GM10248 (cell line): ENCODE measurements at regions not wholly inside any gene's neighbourhood (a gene's known extent, or its start where the extent isn't known, plus 50 kb on each side); places are given as distances from the start of the nearest gene placed in this dataset.

Experiments used
- CTCF ChIA-PET: fragments of 300-600 bp; sonication (Branson Sonifier 250); formaldehyde crosslinking; extraction: SDS; loops from one replicate; lab custom pipeline; 2021; ENCODE audit warnings: antibody characterized with exemption; lab: Yijun Ruan, JAX
- POLR2A ChIA-PET: fragments of 350-650 bp; sonication (Branson Sonifier 250); formaldehyde crosslinking; extraction: SDS; loops from one replicate; lab custom pipeline; 2020; ENCODE audit warnings: antibody characterized with exemption; lab: Yijun Ruan, JAX
- DNase-seq: peaks from one replicate; pipeline ENCODE4 v3.0.0; 2012; ENCODE audit errors: extremely low spot score
- TF ChIP-seq, protein P1 (sequence below): IDR thresholded peaks from 2 replicates; pipeline ENCODE4 v1.5.1; 2012; ENCODE audit warnings: mild to moderate bottlenecking, low read depth; ENCODE audit errors: extremely low read depth, missing control alignments, control extremely low read depth

DNA sequence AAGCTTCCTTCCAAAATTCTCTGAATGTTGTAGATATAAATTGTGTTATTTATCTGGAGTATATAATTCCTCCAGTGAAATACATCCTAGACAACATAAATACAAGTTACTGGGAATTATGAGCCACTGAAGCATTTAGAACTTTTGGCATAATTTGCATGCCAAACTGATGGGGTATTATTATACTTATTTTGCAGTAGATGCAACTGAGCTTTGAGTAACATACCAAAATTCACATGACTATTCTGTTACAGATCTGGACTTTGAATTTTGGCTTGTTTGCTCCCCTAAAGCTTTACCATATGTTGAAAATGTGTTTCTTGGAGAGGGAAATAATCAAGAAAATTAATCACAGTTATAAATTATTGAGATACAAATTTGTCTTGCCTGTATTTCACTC, 372.5 kb downstream of the CDH11 start:
- POLR2A ChIA-PET, result no interaction called here
- DNase-seq, result no peak
- TF ChIP-seq, protein P1, sequence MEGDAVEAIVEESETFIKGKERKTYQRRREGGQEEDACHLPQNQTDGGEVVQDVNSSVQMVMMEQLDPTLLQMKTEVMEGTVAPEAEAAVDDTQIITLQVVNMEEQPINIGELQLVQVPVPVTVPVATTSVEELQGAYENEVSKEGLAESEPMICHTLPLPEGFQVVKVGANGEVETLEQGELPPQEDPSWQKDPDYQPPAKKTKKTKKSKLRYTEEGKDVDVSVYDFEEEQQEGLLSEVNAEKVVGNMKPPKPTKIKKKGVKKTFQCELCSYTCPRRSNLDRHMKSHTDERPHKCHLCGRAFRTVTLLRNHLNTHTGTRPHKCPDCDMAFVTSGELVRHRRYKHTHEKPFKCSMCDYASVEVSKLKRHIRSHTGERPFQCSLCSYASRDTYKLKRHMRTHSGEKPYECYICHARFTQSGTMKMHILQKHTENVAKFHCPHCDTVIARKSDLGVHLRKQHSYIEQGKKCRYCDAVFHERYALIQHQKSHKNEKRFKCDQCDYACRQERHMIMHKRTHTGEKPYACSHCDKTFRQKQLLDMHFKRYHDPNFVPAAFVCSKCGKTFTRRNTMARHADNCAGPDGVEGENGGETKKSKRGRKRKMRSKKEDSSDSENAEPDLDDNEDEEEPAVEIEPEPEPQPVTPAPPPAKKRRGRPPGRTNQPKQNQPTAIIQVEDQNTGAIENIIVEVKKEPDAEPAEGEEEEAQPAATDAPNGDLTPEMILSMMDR, result no peak
- CTCF ChIA-PET, result no interaction called here

DNA sequence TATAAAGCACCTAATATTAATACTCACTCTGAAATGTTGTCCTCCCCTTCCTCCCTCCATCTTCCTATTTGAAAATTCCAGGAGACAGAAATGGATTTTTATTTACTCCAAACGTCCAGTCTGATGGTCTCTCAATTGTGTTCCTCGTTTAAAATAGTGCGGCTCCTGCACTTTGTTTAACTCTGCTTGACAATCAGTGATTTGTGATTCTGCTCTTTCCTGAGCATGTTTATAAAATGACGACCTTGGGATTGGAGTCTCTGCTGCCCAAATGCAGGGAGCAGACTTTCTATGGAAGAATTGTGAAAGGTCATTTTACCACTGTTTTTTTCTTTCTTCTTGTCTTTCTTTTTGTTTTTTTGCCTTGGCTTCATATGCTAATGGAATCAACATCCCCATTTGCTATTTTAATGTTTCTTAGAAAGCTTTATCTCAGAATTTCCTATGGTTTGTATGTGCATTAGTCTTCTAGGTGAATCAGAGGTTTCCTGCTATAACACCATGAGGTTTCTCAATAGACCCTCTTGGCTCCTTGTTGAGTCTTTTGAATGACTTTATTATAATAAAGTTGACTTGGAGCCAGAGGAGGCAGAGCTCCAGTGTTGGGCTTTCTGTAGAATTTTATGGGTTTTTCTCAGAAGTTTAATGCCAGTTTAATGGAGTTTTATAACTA, 376.5 kb downstream of the CDH11 start:
- no peak for DNase-seq
- CTCF ChIA-PET, result interaction anchor here (1.1 kb wide), 1 partner anchor 44 kb away, joined by 3 read pairs; no protein-coding TSS in a partner anchor
- TF ChIP-seq, protein P1, result no peak
- POLR2A ChIA-PET, result no interaction called here

DNA sequence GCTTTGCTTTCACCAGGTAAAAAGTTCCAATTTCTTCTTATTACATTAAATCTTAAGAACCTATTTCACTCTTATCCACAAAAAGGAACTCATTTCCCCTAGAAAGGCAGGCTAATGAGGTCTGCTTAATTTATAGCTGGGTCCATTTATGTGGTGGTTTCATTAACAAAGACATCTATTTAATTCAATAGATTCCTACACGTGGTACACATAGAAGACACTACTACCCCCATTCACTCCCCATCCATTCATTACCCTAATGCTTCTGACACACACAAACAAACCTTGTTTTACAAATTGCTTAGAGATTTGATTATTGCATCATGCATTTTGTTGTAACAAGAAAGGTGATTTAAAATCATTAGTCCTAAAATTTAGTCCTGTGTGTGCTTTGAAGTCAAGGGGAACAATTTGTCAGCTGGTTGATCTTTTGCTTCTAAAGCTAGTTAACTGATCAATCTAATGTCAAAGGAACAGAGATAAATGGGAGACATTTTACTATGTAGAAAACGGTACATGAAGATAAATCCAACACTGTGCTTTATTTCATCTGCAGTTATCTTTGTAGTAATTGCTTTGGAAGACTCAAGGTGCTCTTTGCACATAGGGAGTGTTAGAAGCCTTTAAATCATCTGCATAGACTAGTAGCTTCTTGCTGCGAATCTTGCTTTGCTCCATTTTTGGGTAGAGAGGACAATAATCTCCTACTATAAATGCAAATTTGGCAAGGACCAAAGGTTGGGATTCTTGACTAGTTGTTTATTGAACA, 379.2 kb downstream of the CDH11 start:
- POLR2A ChIA-PET, result no interaction called here

DNA sequence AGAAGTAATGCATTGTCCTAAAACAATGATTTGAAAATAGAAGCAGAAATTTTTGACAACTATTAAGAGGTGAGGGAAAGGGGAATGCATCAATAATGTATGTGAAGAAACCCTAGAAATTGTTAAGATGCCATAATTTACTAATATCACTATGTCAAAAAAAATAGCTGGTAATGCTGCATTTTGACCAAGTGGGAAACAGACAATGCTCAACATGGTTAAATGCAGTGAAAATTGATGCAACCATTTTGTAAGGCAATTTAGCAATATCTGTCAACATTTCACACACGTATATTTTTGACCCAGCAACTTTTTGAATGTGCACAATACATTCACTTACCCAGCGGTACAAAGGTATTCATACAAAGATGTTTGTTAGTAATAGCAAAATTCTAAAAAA, 381.6 kb downstream of the CDH11 start:
- POLR2A ChIA-PET, result no interaction called here

More for the DNA sequence above, 379.2 kb downstream of the CDH11 start:
- no peak for DNase-seq
- TF ChIP-seq, protein P1, result no peak
- CTCF ChIA-PET, result no interaction called here

DNA sequence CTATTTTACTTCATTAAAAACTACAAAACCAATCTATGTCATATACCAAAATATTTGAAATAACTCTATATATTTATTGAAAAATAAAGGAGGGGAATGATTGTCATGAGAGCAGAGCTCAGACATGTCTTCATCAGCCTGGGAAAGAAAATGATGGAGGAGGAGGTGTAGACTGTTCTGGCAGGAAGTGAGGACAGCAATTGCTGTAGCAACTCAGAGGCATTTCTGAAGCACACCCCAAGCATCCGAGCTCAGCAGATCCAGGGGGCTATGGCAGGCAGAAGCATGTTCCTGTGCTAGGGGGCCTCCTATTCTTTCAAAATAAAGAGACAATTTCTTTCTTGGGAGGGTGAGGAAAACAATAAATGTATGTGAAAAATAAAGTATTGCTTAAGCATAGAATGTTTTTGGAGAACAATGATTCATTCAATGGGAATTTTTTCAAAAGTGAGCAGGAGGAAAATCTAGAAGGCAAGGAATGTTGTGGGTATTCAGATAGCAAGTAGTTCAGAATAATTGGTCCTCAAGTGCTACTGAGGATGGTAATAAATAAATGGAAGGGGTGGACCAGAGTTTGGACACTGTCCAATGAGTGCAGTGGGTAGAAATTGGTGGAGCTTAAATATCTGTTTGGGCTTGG, 383.4 kb downstream of the CDH11 start:
- no peak for DNase-seq
- ChIA-PET CTCF (no interaction called here), POLR2A (no interaction called here)
- TF ChIP-seq, protein P1, result no peak

More for the DNA sequence above, 381.6 kb downstream of the CDH11 start:
- TF ChIP-seq, protein P1, result no peak
- CTCF ChIA-PET, result no interaction called here
- no peak for DNase-seq

DNA sequence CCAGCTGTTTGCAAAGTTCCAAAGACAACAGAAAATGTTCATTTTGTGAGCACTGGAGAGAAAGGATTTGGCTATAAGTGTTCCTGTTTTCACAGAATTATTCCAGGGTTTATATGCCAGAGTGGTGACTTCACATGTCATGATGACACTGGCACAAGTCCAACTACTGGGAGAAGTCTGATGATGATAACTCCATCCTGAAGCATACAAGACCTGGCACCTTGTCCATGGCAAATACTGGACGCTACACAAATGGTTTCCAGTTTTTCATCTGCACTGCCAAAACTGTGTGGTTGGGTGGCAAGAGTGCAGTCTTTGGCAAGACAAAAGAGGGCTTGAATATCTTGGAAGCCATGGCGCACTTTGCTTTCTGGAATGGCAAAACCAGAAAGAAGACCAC, 385.0 kb downstream of the CDH11 start:
- TF ChIP-seq, protein P1, result no peak
- CTCF ChIA-PET, result no interaction called here
- POLR2A ChIA-PET, result no interaction called here
- no peak for DNase-seq
